ENCODE measurements at regions not wholly inside any gene's neighbourhood (a gene's known extent, or its start where the extent isn't known, plus 50 kb on each side); places are given as distances from the start of the nearest gene placed in this dataset.
"Not testable (repeated sequence)": the region's sequence is repeated elsewhere in the genome, so short reads cannot be mapped to it uniquely, and the experiment has no call there.

DNA sequence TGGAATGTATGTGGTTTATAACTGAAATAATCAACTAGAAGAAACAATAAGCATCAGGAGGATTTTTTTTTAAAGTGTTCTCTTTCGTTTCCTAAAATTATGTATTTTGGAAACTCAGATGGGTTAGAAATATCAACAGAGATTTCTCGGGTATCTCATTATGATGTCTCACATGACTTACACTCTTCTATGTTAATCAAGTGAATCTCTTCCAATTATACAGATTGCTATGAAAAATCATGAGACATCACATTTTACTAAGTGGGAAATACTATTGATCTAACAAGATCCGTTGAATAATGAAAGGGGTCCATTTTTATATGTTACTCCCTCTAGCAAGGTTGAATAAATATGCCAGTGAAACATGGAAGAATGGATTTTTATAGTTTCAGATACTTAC lies 54.7 kb upstream of the NRIP1 start:
- no peak for DNase-seq

DNA sequence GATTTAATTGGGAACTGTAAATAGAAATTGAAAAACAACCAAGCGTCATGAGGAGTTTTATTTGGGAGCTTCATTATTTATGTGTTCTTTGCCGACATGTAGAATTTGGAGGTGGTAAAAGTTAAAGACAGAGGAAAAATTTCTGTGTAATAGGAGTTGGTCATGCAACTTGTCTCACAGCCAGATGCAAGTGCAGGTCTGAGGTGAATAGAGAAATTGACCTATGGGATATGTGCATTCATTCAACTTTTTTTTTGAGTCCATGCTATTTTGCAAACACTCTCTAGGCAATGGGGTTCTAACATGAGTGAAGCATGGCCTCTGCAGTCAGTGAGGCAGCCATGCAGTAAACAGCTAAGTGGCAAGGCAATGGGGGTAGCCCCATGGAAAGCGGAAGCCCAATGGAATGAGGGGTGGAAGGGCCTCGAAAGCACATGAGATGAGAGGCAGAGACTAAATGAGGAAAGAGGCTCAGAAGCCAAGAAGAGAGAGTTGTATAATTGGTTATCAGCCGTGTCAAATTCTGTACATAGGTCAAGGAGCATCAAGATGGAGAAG lies 56.4 kb upstream of the NRIP1 start:
- no peak for DNase-seq

DNA sequence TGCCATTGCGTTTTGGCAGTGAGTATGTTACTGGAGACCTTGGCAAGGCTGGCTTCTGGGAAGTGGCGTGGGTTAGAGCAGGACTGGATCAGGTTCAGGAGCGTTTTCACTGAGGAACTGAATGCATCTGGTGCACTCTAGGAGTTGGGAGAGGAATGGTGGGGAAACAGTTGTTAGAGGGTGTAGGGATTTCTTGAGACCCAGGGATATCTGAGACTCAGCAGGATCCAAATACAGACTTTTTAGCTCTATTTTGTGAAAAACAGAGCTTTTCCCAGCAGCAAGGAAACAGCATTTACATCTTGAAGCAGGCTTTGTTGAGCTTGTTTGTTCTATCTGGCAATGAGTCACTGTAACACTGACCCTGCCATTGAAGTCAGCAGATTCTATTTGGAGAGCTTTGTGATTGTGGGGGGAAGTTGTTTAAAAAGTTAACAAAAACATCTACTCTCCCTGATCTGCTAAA lies 56.9 kb upstream of the NRIP1 start:
- no peak for DNase-seq

DNA sequence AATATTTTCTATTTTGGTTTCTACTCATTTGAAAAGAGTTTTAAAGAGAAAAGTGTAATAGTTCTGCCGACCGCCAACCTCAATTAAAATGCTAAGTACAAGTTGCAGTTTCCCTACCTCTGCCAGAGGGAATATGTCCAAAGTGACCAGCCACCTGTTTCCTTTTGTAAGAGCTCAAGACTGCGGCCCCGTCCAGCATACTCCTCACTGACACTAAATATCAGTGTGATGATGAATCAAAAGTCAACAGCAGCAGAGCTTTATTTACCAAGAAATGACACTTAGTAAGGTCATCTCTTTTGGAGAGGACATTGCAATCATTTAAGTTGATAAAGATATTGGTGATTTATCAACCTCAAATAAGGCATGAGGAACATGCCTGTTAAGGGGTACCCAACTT lies 57.4 kb upstream of the NRIP1 start:
- DNase-seq: no peak

DNA sequence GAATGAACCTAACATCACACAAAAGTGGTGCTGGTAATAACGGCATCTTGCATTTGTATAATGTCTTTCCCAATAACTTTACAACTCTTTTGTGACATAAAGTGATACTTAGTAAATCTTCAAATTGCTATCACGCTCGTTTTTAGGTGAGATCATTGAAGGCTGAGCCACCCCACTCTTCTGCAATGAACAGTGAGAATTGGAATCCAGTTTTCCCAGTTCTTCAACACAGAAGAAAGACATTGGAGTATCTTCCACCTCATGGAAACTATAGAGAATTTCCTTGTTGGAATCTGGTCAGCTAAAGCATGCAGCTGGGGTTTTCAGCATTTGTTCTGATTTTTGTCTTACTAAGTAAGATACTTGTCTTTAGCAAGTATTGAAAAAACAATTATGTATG lies 59.9 kb upstream of the NRIP1 start:
- DNase-seq: no peak

DNA sequence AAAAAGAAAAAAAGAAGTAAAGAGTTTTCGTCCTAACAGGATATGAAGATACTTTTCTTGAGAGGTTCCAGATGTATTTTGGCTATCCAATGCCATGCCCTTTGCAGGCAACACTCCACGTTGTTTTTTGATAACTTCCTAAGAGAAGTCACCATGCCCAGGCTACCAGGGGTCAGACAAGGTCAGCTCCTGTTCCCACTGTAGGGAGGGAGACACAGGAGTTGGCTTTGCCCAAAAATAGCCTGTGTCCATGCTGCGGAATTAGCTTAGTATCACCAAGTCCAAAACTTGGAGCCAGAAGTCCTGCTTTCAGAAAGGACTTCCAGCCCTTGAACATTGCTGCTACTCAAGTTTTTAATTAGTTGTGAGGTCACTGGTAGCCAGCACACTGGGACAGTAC lies 62.1 kb upstream of the NRIP1 start:
- no peak for DNase-seq

DNA sequence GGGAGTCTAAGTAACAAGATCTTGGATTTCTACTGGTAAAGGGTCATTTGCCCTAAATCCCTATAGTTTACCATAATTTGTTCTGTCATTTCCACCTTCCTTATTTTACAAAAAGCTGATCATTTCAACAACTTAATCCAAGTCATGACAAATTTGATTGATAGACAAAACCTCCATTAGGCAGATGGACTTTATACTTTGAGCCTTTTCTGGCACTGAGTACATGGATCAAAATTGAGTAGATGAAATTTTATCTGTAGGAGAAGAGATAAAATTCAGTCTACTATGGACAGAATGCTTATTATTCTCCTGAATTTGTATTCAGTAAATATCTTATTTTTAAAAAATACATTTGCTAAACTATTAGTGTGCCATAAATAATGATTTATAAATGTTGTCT lies 62.6 kb upstream of the NRIP1 start:
- no peak for DNase-seq

DNA sequence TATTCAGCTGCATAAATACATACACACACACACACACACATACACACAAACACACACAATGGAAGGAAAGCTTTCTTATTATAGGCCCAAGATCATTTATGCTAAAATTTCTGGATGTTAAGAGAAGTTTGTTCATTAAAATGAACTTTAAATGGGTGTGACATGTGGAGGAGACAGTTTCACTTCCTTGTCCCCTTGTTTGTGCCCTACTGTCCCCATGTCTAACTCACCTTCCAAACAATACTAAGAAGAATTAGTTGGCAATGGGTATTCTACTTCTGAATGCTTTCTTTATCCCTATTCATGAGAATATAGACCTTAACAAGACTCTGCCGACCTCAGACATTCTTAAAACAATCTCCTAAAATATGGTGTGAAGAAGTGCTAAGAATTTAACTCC lies 63.5 kb upstream of the NRIP1 start:
- DNase-seq: no peak

DNA sequence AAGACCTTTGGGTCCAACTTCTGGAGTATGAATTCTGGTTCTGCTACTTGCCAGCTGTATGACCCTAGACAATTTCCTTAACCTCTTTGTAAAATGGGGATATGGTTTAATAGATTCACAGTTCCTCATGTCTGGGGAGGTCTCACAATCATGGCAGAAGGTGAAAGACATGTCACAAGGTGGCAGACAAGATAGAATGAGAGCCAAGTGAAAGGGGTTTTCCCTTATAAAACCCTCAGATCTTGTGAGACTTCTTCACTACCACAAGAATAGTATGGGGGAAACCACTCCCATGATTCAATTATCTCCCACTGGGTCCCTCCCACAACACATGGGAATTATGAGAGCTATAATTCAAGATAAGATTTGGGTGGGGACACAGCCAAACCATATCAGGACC lies 63.9 kb upstream of the NRIP1 start:
- not testable (repeated sequence) for DNase-seq

DNA sequence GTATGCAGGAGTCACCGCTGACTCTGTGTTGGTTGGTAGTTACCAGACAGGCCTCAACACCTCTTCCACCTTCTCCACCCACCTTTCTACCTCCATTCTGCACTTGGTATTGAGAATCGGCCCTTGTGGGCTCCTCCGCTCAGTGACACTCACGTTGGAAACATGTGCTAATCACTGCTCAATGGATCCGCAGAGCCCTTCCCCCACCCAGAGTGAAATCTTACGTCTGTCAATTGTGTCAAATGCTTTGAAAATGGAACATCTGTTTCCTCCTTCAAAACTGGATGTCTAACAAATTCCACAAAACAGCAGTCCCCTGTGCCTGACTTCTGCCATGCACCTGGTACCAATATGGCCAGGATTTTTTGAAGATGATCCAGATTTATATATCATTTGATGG lies 65.5 kb upstream of the NRIP1 start:
- no peak for DNase-seq

DNA sequence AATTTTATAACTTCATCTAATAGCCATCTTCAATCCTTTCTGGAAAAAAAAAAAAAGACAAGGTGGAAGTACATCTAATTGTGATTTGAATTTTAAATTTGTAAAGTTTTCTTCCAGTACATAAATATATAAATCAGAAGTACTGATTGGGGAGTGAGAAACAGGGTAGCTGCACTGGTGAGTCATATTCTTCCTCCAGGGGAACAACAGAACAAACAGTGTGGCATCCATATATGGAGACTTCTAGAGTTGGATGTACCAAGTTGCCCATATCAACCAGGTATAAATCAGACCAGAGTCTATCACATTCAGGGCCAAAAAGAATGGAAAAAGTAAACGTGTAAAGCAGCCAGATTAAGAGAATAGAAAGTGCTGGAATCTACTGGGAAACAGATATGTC lies 66.0 kb upstream of the NRIP1 start:
- DNase-seq: no peak

DNA sequence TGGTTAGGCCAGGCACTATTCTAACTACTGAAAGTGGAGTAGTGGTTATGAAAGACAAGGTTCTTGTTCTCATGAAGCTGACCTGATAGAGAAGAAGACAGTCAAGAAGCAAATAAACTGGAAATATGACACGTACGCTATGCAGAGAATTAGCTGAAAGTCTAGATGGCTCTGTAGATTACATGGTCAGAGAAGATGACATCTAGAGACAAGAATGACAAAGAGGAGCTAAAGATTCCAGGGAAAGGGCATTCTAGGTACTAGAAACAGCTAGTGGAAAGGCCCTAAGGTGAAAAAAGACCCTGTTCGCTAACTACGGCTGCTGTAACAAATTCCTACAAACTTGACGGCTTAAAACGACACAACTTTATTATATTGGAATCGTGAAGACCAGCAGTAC lies 68.0 kb upstream of the NRIP1 start:
- DNase-seq: no peak

DNA sequence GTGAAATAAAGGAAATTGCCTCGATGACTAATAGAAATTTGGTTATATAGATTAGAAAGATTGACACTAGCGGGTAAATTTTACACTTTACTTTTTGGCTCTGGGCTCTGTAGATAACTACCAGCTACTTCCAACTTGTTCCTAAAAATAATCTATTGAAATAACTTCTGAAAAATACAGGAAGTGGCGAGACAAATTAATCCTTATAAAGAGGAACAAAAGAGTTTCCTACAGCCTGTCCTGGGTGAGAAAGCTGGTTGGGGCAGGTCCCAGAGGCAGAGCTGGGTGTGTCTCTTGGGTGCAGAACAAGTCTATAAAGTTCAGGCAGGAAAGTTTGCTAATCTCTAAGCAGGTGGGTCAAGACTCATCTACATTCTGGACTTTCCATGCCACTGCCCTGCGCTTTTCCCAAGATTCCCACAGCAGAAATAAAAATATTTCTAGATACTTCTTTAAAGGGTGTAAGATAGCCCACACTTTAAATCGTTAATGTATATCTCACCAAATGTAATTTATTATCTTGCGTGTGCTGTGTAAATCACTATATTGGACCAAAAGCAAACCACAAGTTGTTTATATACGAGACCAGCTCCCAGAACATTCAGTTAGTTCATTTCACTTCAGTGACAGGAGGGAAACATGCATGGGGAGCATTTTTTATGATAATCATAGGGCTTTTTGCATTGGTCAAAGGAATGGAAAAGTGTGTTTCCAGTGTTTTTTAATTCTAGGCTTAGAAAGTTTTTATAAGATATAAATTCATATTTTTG lies 70.1 kb upstream of the NRIP1 start:
- DNase-seq: no peak

DNA sequence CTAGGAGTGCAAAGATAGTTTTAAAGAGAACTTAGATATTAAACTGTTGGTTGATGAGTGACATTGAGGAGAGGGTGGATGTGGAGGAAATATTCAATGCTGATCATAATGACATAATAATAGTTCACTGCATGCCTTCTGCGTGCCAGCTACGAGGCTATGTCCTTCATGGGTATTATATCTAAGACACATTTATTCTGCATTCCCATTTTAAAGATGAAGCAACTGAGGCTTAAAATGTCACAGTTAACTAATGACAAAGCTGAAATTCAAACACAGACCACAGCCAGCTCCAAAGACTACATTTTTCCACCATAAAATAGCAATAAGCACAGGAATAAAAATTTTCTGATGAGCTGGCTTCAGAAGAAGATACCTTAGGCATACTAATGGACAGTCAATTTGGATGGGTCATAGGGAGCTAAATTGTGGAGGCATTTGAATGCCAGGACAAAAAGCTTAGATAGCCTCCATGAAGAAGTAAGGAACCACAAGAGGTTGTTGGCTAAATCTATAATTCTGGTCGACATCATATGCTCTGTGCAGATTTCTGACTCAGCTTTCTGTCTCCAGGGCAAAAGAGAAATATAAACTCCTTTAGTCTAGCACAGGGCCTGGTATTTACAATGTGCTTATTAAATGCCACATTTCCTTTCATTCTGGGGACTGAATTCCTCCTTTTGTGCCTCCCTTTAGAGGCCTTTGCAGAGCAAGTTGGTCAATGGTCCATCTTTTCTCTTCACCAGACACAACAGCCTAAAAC lies 71.2 kb upstream of the NRIP1 start:
- no peak for DNase-seq

DNA sequence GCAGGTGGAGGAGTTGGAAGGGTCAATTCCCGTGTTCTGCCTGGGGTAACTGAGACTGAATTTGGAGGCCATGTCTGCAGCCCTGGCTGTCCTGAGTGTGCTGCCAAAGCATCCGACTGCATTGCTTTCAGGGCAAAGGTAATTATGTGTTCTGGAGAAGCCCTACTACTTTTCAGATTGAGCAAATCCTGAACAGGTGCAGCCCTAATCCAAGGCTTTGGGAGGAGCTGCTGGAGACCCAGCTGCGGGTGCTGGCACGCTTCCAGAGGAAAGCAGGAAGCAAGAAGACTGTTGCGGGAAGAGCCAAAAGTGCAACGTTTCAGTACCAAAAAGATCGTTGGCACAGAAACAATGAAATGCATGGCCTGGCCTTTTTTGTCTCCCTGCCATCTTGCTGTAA lies 73.7 kb upstream of the NRIP1 start:
- DNase-seq: peak in 1 of 2 experiments; percentile 10

DNA sequence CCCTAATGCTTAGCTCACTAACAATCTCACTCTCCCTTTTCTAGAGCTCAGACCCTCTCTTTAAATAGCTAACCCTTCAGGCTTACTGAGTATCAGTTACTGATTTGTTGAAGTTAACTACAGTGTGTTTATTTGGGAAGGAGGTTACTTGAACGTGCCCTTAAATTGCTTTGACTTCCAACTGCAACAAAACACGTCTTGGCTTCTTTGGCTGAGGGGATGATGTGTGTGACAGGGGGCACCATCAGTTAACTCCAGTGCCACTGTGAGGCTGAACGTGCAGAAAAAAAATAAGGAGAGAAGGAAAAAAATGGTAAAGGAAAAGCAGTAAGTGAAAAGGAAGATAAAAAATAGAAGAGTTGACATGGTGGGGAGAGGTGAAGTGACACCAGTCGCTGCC lies 75.1 kb upstream of the NRIP1 start:
- DNase-seq: no peak

DNA sequence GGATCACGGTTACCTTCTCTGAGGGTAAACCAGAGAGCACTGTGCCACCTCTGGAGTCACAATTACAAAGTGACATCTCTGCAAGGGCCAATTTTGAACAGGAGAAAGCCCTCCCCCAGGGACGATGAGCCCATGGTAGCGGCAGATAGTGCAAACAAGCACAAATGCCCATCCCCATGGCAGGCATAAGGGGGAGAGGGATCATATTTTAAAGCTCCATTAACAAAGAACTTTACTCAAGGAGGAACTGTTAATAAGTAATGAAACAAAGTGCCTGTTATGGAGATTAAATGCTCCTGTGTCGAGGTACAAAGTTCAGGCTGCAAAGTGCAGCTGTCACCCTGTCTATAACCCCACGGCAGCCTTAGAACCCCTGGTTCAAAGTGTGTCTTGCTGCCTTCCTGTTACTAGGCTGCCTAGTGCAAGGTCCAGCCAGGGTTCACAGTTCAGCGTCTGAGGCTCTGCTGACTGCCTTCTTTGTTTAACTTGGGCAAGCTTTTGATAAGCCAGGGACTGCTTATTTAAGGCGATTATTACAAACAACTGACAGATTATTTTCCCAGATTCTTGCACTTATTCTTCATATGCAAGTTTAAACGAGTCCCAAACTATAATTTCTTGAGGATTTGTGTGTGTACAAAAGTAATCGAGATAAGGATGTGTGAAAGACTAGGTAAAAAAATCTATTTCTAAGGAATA lies 75.7 kb upstream of the NRIP1 start:
- no peak for DNase-seq

DNA sequence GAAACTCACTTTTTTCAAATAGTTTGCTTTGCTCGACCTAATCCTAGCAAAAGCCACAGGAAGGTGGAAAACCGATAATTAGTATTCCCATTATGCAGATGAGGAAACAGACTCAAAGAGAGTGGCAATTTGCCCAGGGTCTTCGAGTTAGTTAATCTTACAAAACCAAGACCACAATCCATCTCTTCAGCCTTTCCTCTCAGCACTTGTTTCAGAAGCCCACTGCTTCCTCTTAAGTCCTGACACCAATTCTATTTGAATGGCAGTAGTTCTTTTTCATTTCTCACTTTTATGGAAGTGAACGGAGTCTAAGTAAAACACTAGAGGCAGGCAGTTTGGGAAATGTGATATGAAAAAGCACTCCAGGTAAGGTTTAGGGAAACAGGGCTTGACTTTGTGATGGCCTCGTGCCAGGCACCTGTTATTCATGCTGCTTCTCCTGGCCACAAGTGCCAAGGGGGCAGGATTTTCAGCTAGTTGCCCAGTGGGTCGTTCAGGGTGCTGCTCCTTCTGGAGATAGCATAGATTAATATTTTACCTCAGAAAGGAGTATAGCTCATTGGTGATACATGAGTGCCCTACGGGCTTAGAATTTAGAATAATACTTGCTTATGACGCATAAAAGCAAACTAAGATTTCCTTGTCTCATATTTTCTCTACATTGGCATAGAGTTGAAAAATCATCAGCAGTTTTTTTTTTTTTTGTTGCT lies 76.6 kb upstream of the NRIP1 start:
- no peak for DNase-seq

DNA sequence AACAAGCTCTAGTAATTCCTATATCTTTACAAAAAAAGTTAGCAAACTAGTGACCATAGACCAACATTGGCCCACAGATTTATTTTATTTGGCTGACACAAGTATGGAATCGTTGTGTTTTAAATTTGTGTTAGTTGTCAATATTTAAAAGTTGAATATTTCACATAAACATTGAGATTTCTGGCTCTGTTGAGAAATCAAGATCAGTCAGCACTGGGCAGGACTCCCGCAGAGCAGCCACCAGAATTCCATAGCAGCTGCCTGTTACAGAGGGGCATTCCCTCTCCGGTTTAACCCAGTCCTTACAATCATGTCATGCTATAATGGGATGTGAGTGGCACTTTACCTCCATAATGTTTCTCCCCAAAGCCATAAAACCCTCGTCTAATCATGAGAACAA lies 79.2 kb upstream of the NRIP1 start:
- DNase-seq: no peak

DNA sequence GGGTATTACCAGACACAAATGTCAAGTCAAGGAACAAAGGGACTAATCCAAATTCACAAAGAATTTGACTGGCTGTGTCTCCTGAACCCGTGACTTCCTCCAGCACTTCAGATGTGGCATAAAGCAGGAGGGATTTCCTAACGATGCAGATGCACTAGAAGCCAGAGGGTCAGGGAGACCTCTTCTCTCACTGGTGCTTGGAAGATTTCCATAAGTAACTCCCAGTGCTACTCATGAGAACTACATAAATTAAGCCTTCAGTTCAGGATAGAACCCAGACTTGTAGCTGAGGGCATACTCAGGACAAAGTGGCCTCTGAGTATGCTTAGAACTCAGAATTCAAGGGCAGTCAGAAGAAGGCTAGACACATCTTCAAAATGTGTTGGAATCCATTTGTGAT lies 83.6 kb upstream of the NRIP1 start:
- no peak for DNase-seq

DNA sequence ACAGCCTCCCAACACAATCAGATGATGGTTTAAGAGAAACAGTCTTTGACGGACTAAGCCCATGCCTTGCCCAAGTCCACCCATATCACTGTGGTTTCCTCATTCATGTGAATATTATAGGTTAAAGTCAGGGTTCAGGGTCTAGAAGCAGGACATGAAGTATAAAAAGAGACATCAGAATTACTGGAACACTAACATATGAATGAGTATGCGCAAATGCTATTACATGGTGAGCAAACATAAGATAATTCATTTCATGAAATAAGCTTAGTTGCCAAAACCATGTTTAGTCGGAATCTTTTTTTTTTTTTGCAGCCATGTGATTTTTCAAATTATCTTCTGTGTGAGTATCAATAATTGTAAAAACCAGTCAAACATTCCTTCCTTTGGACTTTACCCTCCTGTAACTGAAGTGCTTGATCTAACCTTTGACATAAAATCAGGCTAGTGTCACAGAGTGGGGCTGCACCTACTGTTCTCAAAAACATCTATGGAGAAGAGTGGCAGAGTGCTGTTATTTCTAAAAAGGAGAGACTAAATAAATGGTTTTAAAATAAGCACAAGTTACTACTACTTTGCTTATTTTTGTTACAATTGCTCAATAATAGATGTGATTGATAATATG lies 84.9 kb upstream of the NRIP1 start:
- DNase-seq: no peak

DNA sequence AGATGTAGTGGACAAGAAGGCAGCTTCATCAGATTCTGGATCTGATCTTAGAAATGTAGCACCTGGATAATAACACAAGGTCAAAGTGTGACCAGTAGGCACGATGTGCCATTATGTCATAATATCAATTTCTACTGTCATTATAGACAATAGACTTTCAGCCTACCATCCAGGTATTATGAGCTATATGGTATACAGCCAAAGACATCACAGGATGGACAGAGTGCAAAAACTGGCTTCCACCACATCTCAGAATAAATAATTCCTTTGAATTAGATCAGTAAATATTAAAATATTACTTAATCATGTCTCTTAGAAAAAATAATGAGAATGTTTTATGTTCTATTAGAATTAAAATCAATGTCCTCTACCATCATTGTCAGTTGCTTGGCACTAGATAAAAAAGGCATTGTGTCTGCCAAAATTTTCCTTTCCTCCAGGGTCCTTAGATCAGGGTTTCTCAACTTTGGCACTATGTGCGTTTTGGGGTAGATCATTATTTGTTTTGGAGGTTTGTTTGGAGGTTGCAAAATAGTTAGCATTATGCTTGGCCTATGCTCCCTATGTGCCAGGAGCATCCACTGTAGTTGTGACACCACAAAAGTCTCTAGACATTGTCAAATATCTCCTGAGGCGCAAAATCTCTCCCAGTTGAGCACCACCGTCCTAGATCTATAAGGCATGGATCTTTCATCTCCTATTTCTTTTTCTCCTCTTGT lies 86.7 kb upstream of the NRIP1 start:
- no peak for DNase-seq
